IPS-NIHi7 (cell line): ENCODE measurements at regions not wholly inside any gene's neighbourhood (a gene's known extent, or its start where the extent isn't known, plus 50 kb on each side); places are given as distances from the start of the nearest gene placed in this dataset.

ENCODE experiments used
- DNase-seq: peaks from one replicate; pipeline ENCODE4 v3.0.0; 2012; ENCODE audit warnings: mixed read lengths; ENCODE audit errors: extremely low spot score

- DNase-seq = no peak
Measured at GRCh38 chr13:97797553-97797952, 155.9 kb upstream of the IPO5 start.

- no peak for DNase-seq
Measured at GRCh38 chr13:97798171-97798821, 155.2 kb upstream of the IPO5 start.

GRCh38 chr13:97798836-97799235, 154.6 kb upstream of the IPO5 start:
- DNase-seq = no peak

GRCh38 chr13:97802213-97802612, 151.3 kb upstream of the IPO5 start:
- DNase-seq = no peak

GRCh38 chr13:97809576-97809975, 143.9 kb upstream of the IPO5 start:
- DNase-seq = no peak

GRCh38 chr13:97810152-97810551, 143.3 kb upstream of the IPO5 start:
- DNase-seq = no peak

GRCh38 chr13:97822377-97822776, 131.1 kb upstream of the IPO5 start:
- DNase-seq = no peak

GRCh38 chr13:97826421-97827012, 127.0 kb upstream of the IPO5 start:
- DNase-seq = no peak

GRCh38 chr13:97834250-97834649, 119.2 kb upstream of the IPO5 start:
- no peak for DNase-seq

GRCh38 chr13:97843189-97843588, 110.3 kb upstream of the IPO5 start:
- no peak for DNase-seq

- no peak for DNase-seq
Measured at GRCh38 chr13:97844151-97844550, 109.3 kb upstream of the IPO5 start.

- no peak for DNase-seq
Measured at GRCh38 chr13:97848886-97849285, 104.6 kb upstream of the IPO5 start.

- peak; percentile 55 for DNase-seq
Measured at GRCh38 chr13:97849305-97849704, 104.2 kb upstream of the IPO5 start.

GRCh38 chr13:97851269-97851668, 102.2 kb upstream of the IPO5 start:
- DNase-seq = no peak

GRCh38 chr13:97852181-97852874, 101.1 kb upstream of the IPO5 start:
- no peak for DNase-seq

- DNase-seq = no peak
Measured at GRCh38 chr13:97853550-97853949, 99.9 kb upstream of the IPO5 start.

- peak; percentile 77 for DNase-seq
Measured at GRCh38 chr13:97855570-97856303, 97.7 kb upstream of the IPO5 start.

GRCh38 chr13:97856304-97856675, 97.2 kb upstream of the IPO5 start:
- DNase-seq = no peak

GRCh38 chr13:97858161-97858560, 95.3 kb upstream of the IPO5 start:
- no peak for DNase-seq

- no peak for DNase-seq
Measured at GRCh38 chr13:97866346-97866745, 87.1 kb upstream of the IPO5 start.

GRCh38 chr13:97866751-97867150, 86.7 kb upstream of the IPO5 start:
- no peak for DNase-seq

GRCh38 chr13:97873398-97873797, 80.1 kb upstream of the IPO5 start:
- DNase-seq = no peak

GRCh38 chr13:97875218-97875617, 78.3 kb upstream of the IPO5 start:
- no peak for DNase-seq
